Lung microvascular endothelial cell (primary cell): ENCODE measurements at regions not wholly inside any gene's neighbourhood (a gene's known extent, or its start where the extent isn't known, plus 50 kb on each side); places are given as distances from the start of the nearest gene placed in this dataset.
A peak's percentile ranks its signal among the peaks of the same experiment; 100 is the strongest.

Experiments
- DNase-seq, 2 donors: peaks; one replicate each; pipeline versions ENCODE4 v3.0.0 to v3.0.0-alpha.2; 2010; ENCODE audit warnings: low read depth in 2 of 2

- DNase-seq = peak in 1 of 2 donors; percentile 7
Measured at GRCh38 chr11:95322539-95322938, 91.5 kb upstream of the SESN3 start.

- DNase-seq = no peak
Measured at GRCh38 chr11:95318498-95318897, 87.5 kb upstream of the SESN3 start.

- no peak for DNase-seq
Measured at GRCh38 chr11:95308512-95309035, 77.6 kb upstream of the SESN3 start.

- DNase-seq = no peak
Measured at GRCh38 chr11:95307286-95307685, 76.3 kb upstream of the SESN3 start.

- no peak for DNase-seq
Measured at GRCh38 chr11:95306801-95307200, 75.8 kb upstream of the SESN3 start.

- DNase-seq = no peak
Measured at GRCh38 chr11:95306123-95306522, 75.1 kb upstream of the SESN3 start.

- no peak for DNase-seq
Measured at GRCh38 chr11:95305705-95306104, 74.7 kb upstream of the SESN3 start.

- no peak for DNase-seq
Measured at GRCh38 chr11:95304777-95305176, 73.8 kb upstream of the SESN3 start.

- DNase-seq = no peak
Measured at GRCh38 chr11:95302211-95302610, 71.2 kb upstream of the SESN3 start.

GRCh38 chr11:95301474-95301873 is 70.5 kb upstream of the SESN3 start:
- DNase-seq = no peak

- DNase-seq = no peak
Measured at GRCh38 chr11:95299078-95299679, 68.2 kb upstream of the SESN3 start.

GRCh38 chr11:95297680-95298452 is 66.9 kb upstream of the SESN3 start:
- no peak for DNase-seq

- DNase-seq = no peak
Measured at GRCh38 chr11:95296621-95297025, 65.6 kb upstream of the SESN3 start.

GRCh38 chr11:95296165-95296564 is 65.2 kb upstream of the SESN3 start:
- no peak for DNase-seq

- no peak for DNase-seq
Measured at GRCh38 chr11:95295382-95296149, 64.6 kb upstream of the SESN3 start.

- no peak for DNase-seq
Measured at GRCh38 chr11:95294701-95295100, 63.7 kb upstream of the SESN3 start.

- no peak for DNase-seq
Measured at GRCh38 chr11:95293116-95293515, 62.1 kb upstream of the SESN3 start.

- DNase-seq = no peak
Measured at GRCh38 chr11:95291946-95292345, 60.9 kb upstream of the SESN3 start.

- DNase-seq = no peak
Measured at GRCh38 chr11:95289378-95290101, 58.5 kb upstream of the SESN3 start.

GRCh38 chr11:95284057-95285052 is 53.4 kb upstream of the SESN3 start:
- DNase-seq = no peak
